Osteoblast (primary cell): ENCODE measurements at regions not wholly inside any gene's neighbourhood (a gene's known extent, or its start where the extent isn't known, plus 50 kb on each side); places are given as distances from the start of the nearest gene placed in this dataset.
"Not testable (repeated sequence)": the region's sequence is repeated elsewhere in the genome, so short reads cannot be mapped to it uniquely, and the experiment has no call there.

Source experiments
- DNase-seq: peaks from one replicate; pipeline ENCODE4 v3.0.0; 2011; ENCODE audit warnings: low spot score, mixed read lengths; ENCODE audit not compliant: insufficient read length; ENCODE audit errors: missing footprints
- H2AFZ ChIP-seq: 2 replicates; pipeline ENCODE4 v1.6.0; 2011; ENCODE audit warnings: mild to moderate bottlenecking, low read length
- H3K27ac ChIP-seq: 2 replicates; pipeline ENCODE4 v1.5.1; 2011; ENCODE audit warnings: mild to moderate bottlenecking, low read depth, low read length, moderate library complexity
- H3K27me3 ChIP-seq: 2 replicates; pipeline ENCODE4 v1.6.0; 2012; ENCODE audit warnings: mild to moderate bottlenecking, control low read depth, inconsistent platforms, low read length, moderate library complexity; ENCODE audit not compliant: insufficient read depth
- H3K36me3 ChIP-seq: 2 replicates; pipeline ENCODE4 v1.5.1; 2011; ENCODE audit warnings: mild to moderate bottlenecking, low read length, control low read depth, moderate library complexity; ENCODE audit not compliant: insufficient read depth
- H3K4me1 ChIP-seq: 2 replicates; pipeline ENCODE4 v1.5.1; 2011; ENCODE audit warnings: mild to moderate bottlenecking, low read length, control low read depth, moderate library complexity; ENCODE audit not compliant: insufficient read depth
- H3K4me2 ChIP-seq: 2 replicates; pipeline ENCODE4 v1.6.0; 2011; ENCODE audit warnings: mild to moderate bottlenecking, low read length; ENCODE audit not compliant: insufficient read depth
- H3K4me3 ChIP-seq: fragments of 200-600 bp; sonication (generic); 3 replicates; pipeline ENCODE4 v1.5.1; 2012; ENCODE audit warnings: mild to moderate bottlenecking, low read length, inconsistent platforms; ENCODE audit not compliant: insufficient read depth
- H3K79me2 ChIP-seq: 2 replicates; pipeline ENCODE4 v1.6.0; 2012; ENCODE audit warnings: mild to moderate bottlenecking, low read length, control low read depth, inconsistent platforms; ENCODE audit not compliant: insufficient read depth
- H3K9me3 ChIP-seq: 2 replicates; pipeline ENCODE4 v1.5.1; 2011; ENCODE audit warnings: low read depth, low read length, control low read depth
- H4K20me1 ChIP-seq: 2 replicates; pipeline ENCODE4 v1.6.0; 2012; ENCODE audit warnings: mild to moderate bottlenecking, low read length, control low read depth; ENCODE audit not compliant: insufficient read depth
- TF ChIP-seq, protein P1 (sequence below): IDR thresholded peaks from 2 replicates; pipeline ENCODE4 v1.5.1; 2011; ENCODE audit warnings: mild to moderate bottlenecking, low read depth, low read length, moderate library complexity; ENCODE audit errors: extremely low read depth

DNA sequence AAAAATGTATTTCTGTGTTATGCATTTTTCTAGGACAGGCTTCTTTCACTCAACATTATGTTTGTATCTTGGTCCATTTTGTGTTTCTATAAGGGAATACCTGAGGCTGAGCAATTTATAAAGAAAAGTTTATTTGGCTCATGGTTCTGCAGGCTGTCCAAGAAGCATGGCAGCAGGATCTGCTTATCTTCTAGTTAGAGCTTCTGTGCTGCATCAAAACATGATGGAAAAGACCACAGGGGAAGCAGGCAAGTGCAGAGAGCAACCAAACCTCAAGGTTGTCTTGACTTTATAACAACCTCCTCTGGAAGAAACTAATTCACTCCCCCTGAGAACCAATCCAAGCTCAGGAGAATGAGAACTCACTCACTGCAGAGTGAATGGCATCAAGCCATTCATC is 1601.0 kb upstream of the NUDT12 start:
- Histone ChIP-seq H3K27ac (no peak overlapping the region), H3K4me3 (no peak overlapping the region), H3K4me1 (no peaks in the 10 kb centered on the region), H3K79me2 (no peaks in the 10 kb centered on the region), H2AFZ (no peak overlapping the region), H3K9me3 (no peaks in the 10 kb centered on the region), H4K20me1 (no peaks in the 10 kb centered on the region), H3K36me3 (no peaks in the 10 kb centered on the region), H3K27me3 (no peaks in the 10 kb centered on the region), H3K4me2 (no peak overlapping the region)
- TF ChIP-seq, protein P1, sequence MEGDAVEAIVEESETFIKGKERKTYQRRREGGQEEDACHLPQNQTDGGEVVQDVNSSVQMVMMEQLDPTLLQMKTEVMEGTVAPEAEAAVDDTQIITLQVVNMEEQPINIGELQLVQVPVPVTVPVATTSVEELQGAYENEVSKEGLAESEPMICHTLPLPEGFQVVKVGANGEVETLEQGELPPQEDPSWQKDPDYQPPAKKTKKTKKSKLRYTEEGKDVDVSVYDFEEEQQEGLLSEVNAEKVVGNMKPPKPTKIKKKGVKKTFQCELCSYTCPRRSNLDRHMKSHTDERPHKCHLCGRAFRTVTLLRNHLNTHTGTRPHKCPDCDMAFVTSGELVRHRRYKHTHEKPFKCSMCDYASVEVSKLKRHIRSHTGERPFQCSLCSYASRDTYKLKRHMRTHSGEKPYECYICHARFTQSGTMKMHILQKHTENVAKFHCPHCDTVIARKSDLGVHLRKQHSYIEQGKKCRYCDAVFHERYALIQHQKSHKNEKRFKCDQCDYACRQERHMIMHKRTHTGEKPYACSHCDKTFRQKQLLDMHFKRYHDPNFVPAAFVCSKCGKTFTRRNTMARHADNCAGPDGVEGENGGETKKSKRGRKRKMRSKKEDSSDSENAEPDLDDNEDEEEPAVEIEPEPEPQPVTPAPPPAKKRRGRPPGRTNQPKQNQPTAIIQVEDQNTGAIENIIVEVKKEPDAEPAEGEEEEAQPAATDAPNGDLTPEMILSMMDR = no peak
- no peak for DNase-seq

DNA sequence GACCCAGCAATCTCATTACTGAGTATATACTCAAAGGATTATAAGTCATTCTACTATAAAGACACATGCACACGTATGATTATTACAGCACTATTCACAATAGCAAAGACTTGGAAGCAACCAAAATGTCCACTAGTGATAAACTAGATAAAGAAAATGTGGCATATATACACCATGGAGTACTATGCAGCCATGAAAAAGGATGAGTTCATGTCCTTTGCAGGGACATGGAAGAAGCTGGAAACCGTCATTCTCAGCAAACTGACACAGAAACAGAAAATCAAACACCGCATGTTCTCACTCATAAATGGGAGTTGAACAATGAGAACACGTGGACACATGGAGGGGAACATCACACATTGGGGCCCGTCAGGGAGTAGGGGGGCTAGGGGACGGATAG is 1600.0 kb upstream of the NUDT12 start:
- not testable (repeated sequence) for H3K27ac ChIP-seq, H3K4me3 ChIP-seq, H3K27me3 ChIP-seq, DNase-seq, H3K9me3 ChIP-seq, H3K4me2 ChIP-seq, H3K4me1 ChIP-seq, H2AFZ ChIP-seq, H4K20me1 ChIP-seq, H3K79me2 ChIP-seq, H3K36me3 ChIP-seq

DNA sequence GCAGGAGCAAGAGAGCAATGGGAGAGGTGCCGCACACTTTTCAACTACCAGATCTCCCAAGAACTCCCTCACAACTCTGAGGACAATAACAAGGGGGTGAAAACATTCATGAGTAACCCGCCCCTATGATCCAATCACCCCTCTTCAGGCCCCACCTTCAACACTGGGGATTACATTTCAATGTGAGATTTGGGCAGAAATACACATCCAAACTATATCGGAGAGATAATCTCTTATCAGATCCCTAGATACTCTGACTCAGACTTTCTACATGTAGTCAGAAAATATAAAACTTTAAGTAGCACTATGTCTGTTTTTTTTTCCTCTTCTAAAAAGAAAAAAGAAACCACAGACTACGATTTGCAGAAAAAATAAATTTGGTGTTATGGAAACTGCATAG is 1595.9 kb upstream of the NUDT12 start:
- DNase-seq = no peak
- H3K4me3 ChIP-seq = no peak overlapping the region
- no peaks in the 10 kb centered on the region for H3K36me3 ChIP-seq
- no peaks in the 10 kb centered on the region for H4K20me1 ChIP-seq
- no peaks in the 10 kb centered on the region for H3K4me1 ChIP-seq
- peaks cover 3% of the 10 kb centered on the region for H3K9me3 ChIP-seq
- no peak overlapping the region for H3K27ac ChIP-seq
- no peak overlapping the region for H3K4me2 ChIP-seq
- H2AFZ ChIP-seq = no peak overlapping the region
- TF ChIP-seq, protein P1 = no peak
- no peaks in the 10 kb centered on the region for H3K79me2 ChIP-seq
- no peaks in the 10 kb centered on the region for H3K27me3 ChIP-seq

DNA sequence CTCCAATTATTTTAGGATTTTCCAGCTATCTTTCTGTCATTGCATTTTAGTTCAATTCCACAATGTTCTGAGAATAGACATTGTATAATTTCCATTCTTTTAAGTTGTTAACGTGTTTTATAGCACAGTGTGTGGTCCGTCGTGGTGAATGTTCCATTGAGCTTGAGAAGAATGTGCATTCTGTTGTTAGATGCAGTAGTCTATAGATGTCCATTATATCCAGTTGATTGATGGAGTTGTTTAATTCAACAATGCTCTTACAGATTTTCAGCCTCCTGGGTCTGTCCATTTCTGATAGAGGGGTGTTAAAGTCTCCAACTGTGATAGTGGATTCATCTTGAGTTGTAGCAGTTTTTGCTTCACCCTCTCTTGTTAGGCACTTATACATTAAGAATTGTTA is 1587.7 kb upstream of the NUDT12 start:
- Histone ChIP-seq H3K4me2 (no peak overlapping the region), H3K9me3 (peaks cover 6% of the 10 kb centered on the region), H3K4me3 (no peak overlapping the region), H3K27ac (no peak overlapping the region), H3K4me1 (no peaks in the 10 kb centered on the region), H4K20me1 (no peaks in the 10 kb centered on the region), H3K36me3 (no peaks in the 10 kb centered on the region), H2AFZ (no peak overlapping the region), H3K79me2 (no peaks in the 10 kb centered on the region), H3K27me3 (no peaks in the 10 kb centered on the region)
- no peak for DNase-seq
- TF ChIP-seq, protein P1 = no peak

DNA sequence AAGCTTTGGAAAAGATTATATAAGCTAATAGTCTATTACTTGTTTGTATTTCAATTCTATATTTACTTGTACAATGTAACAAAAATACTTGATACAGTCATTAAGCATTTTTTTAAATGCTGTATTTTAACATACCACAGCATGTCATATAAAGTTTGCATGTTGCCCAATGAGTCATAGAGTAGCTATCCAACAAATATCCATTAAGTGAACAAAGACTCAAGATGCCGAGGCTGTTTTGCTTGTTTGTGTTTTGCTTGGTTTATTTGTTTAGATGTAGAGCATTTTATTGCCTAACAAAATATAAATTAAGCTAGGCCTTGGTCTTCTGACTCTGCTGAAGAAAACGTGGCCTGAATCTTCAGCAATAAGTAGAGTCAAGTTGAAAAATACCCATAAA is 1584.3 kb upstream of the NUDT12 start:
- H3K79me2 ChIP-seq = no peaks in the 10 kb centered on the region
- H2AFZ ChIP-seq = no peak overlapping the region
- no peak overlapping the region for H3K4me2 ChIP-seq
- TF ChIP-seq, protein P1 = no peak
- H3K36me3 ChIP-seq = no peaks in the 10 kb centered on the region
- H3K27me3 ChIP-seq = no peaks in the 10 kb centered on the region
- no peak overlapping the region for H3K27ac ChIP-seq
- DNase-seq = no peak
- H3K9me3 ChIP-seq = no peaks in the 10 kb centered on the region
- H3K4me3 ChIP-seq = no peak overlapping the region
- no peaks in the 10 kb centered on the region for H4K20me1 ChIP-seq
- no peaks in the 10 kb centered on the region for H3K4me1 ChIP-seq
